K562 (cell line): ENCODE measurements at regions not wholly inside any gene's neighbourhood (a gene's known extent, or its start where the extent isn't known, plus 50 kb on each side); places are given as distances from the start of the nearest gene placed in this dataset.
A peak's percentile ranks its signal among the peaks of the same experiment; 100 is the strongest.
"Not testable (repeated sequence)": the region's sequence is repeated elsewhere in the genome, so short reads cannot be mapped to it uniquely, and the experiment has no call there.

Experiments used
- ATAC-seq: fragments of 200-7000 bp; cut with Tn5 transposase; 3 replicates; pipeline ENCODE4 v1.9.1; 2020; ENCODE audit warnings: moderate library complexity
- BruUV-seq: library from RNA; stranded (reverse); fragments of 400-500 nt; replicated peaks from 2 replicates; lab custom pipeline; 2021; lab: Mats Ljungman, UMichigan
- CTCF ChIA-PET: fragments of 300-600 bp; formaldehyde crosslinking; extraction: SDS; loops from one replicate; lab custom pipeline; 2021; ENCODE audit warnings: low intra/inter-chr PET ratio; lab: Yijun Ruan, JAX
- POLR2A ChIA-PET: fragments of 300-600, 350-650 bp; sonication (Branson Sonifier 250); formaldehyde crosslinking; extraction: SDS; loops from one replicate; lab custom pipeline; 2021; ENCODE audit warnings: antibody characterized with exemption, inconsistent platforms; lab: Yijun Ruan, JAX
- DNase-seq, 4 experiments: peaks; one replicate each; pipeline versions ENCODE4 v3.0.0 to v3.0.0-alpha.2; 2011 to 2018; ENCODE audit warnings: low spot score in 3 of 4, mixed read lengths in 3 of 4; ENCODE audit errors: extremely low read depth in 1 of 4
- FAIRE-seq: peaks from 2 replicates; lab custom pipeline; 2011; peaks lifted over from hg19 to GRCh38; lab: Jason Lieb, UNC
- H2AFZ ChIP-seq: 2 replicates; pipeline ENCODE4 v1.6.0; 2011; ENCODE audit warnings: low read depth, low read length, control low read depth, inconsistent platforms
- H3K27ac ChIP-seq: fragments of 200-600 bp; 3 replicates; pipeline ENCODE4 v1.8.0; 2011; ENCODE audit warnings: low read depth, mild to moderate bottlenecking, control low read depth, inconsistent platforms, low read length, moderate library complexity, mixed read lengths; ENCODE audit errors: extremely low read depth
- H3K27me3 ChIP-seq, 2 experiments: fragments of 300-600 bp in 1 of 2; 2 replicates in 1 of 2; 3 replicates in 1 of 2; pipeline versions ENCODE4 v1.6.0 to v1.8.0; 2011; ENCODE audit warnings: inconsistent platforms in 2 of 2, low read length in 2 of 2, mild to moderate bottlenecking in 1 of 2, mixed read lengths in 1 of 2, moderate library complexity in 1 of 2; ENCODE audit not compliant: control insufficient read depth in 2 of 2, insufficient read depth in 2 of 2
- H3K36me3 ChIP-seq: fragments of 300-600 bp; 3 replicates; pipeline ENCODE4 v1.8.0; 2011; ENCODE audit warnings: mild to moderate bottlenecking, low read length, inconsistent platforms; ENCODE audit not compliant: control insufficient read depth, insufficient read depth
- H3K4me1 ChIP-seq, 2 experiments: fragments of 200-600 bp in 1 of 2; replicated peaks in 1 of 2; 2 replicates in 1 of 2; 3 replicates in 1 of 2; pipeline versions ENCODE4 v1.5.1 to v1.8.0; 2011; ENCODE audit warnings: inconsistent platforms in 2 of 2, low read length in 2 of 2, mild to moderate bottlenecking in 1 of 2, mixed read lengths in 1 of 2, moderate library complexity in 1 of 2; ENCODE audit not compliant: control insufficient read depth in 2 of 2, insufficient read depth in 2 of 2
- H3K4me2 ChIP-seq: 2 replicates; pipeline ENCODE4 v1.6.1; 2011; ENCODE audit warnings: low read length, control low read depth, inconsistent platforms, mixed read lengths; ENCODE audit not compliant: insufficient read depth
- H3K4me3 ChIP-seq: fragments of 200-600 bp; sonication (generic), shearing (Covaris generic); 2 replicates; pipeline ENCODE4 v1.5.1; 2016; ENCODE audit warnings: control low read depth, inconsistent platforms
- H3K79me2 ChIP-seq: fragments of 200-600 bp; 3 replicates; pipeline ENCODE4 v1.8.0; 2011; ENCODE audit warnings: low read length, inconsistent platforms; ENCODE audit not compliant: control insufficient read depth, insufficient read depth
- H3K9ac ChIP-seq, 2 experiments: 2 replicates each; pipeline versions ENCODE4 v1.6.0 to v1.6.1; 2011; ENCODE audit warnings: low read depth in 2 of 2, low read length in 2 of 2, control low read depth in 1 of 2, inconsistent platforms in 1 of 2, mild to moderate bottlenecking in 1 of 2, mixed read lengths in 1 of 2; ENCODE audit not compliant: insufficient read depth in 1 of 2
- H3K9me1 ChIP-seq: one replicate; pipeline ENCODE4 v1.6.0; 2011; ENCODE audit warnings: inconsistent platforms, mild to moderate bottlenecking, low read length, moderate library complexity; ENCODE audit not compliant: control insufficient read depth, insufficient read depth
- H3K9me3 ChIP-seq: replicated peaks from 2 replicates; pipeline ENCODE4 v1.5.1; 2011; ENCODE audit warnings: low read depth, low read length, inconsistent platforms; ENCODE audit not compliant: control insufficient read depth, insufficient read depth
- H4K20me1 ChIP-seq: replicated peaks from 2 replicates; pipeline ENCODE4 v1.6.1; 2011; ENCODE audit warnings: low read length, inconsistent platforms, mixed read lengths; ENCODE audit not compliant: control insufficient read depth, insufficient read depth
- WGBS: fragments of 100-300 bp; shearing (Covaris generic); methylation state at CpG from one replicate; pipeline ENCODE4 v1.1.6; 2016; ENCODE audit warnings: low coverage, mixed read lengths; ENCODE audit not compliant: insufficient coverage; ENCODE audit errors: missing lambda C conversion rate; 5-methylcytosine and 5-hydroxymethylcytosine counted together
- in situ Hi-C: fragments of 300-500 bp; cut with MboI; formaldehyde crosslinking; loops from 4 replicates; pipeline ENCODE4 v1.15.0; 2018; ENCODE audit warnings: inconsistent platforms, mixed read lengths
- intact Hi-C: fragments of 100-400 bp; cut with micrococcal nuclease; formaldehyde crosslinking; loops from 2 replicates; pipeline ENCODE4 v1.14.2; 2022

DNA sequence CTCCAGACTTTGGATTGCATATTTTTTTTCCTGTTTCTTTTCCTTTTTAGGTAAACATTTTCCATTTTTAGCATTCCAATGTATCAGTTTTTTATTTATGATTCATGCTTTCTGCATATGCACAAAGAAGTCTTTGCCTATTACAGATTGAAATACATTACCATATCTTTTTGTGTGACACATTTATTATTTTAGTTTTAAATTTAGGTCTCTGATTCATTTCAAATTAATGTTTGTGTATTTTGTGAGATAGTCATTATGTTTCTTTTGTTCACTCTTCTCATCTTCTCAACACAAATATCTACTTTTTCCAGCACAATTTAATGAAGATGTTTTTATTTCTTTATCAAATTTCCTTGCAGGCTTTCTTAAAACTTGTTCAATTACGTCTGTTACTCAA, 838.0 kb upstream of the CDH18 start:
- H2AFZ ChIP-seq, H3K27ac ChIP-seq, H3K4me1 ChIP-seq, H3K4me3 ChIP-seq, H3K36me3 ChIP-seq, DNase-seq, H3K4me2 ChIP-seq, in situ Hi-C loops, H4K20me1 ChIP-seq, H3K27me3 ChIP-seq, H3K9ac ChIP-seq, intact Hi-C loops, POLR2A ChIA-PET, H3K9me3 ChIP-seq, CTCF ChIA-PET, ATAC-seq, H3K79me2 ChIP-seq, BruUV-seq, FAIRE-seq, H3K9me1 ChIP-seq: not testable (repeated sequence)
- WGBS, result 0% methylated on average over 1 of the region's 1 CpG

- H3K9me1 ChIP-seq, H2AFZ ChIP-seq, H3K4me3 ChIP-seq, FAIRE-seq, intact Hi-C loops, BruUV-seq, H3K27me3 ChIP-seq, CTCF ChIA-PET, in situ Hi-C loops, H3K79me2 ChIP-seq, ATAC-seq, POLR2A ChIA-PET, H3K36me3 ChIP-seq, H3K4me2 ChIP-seq, H3K9ac ChIP-seq, H3K27ac ChIP-seq, H4K20me1 ChIP-seq, H3K9me3 ChIP-seq, H3K4me1 ChIP-seq, DNase-seq: not testable (repeated sequence)
- WGBS, result 0% methylated on average over 1 of the region's 1 CpG
Observed at GRCh38 chr5:20797216-20797615, 809.2 kb upstream of the CDH18 start.

- POLR2A ChIA-PET, H3K9ac ChIP-seq, H3K9me3 ChIP-seq, BruUV-seq, H4K20me1 ChIP-seq, H3K4me1 ChIP-seq, intact Hi-C loops, H2AFZ ChIP-seq, H3K9me1 ChIP-seq, H3K27me3 ChIP-seq, H3K79me2 ChIP-seq, H3K36me3 ChIP-seq, DNase-seq, H3K4me3 ChIP-seq, CTCF ChIA-PET, ATAC-seq, H3K27ac ChIP-seq, in situ Hi-C loops, H3K4me2 ChIP-seq: not testable (repeated sequence)
- WGBS, result 0% methylated on average over 2 of the region's 5 CpGs
- peak; percentile 77 for FAIRE-seq
Observed at GRCh38 chr5:20784755-20785154, 796.8 kb upstream of the CDH18 start.

- H3K27me3 ChIP-seq, intact Hi-C loops, in situ Hi-C loops, H3K36me3 ChIP-seq, H3K9me1 ChIP-seq, H3K4me3 ChIP-seq, POLR2A ChIA-PET, H3K4me1 ChIP-seq, CTCF ChIA-PET, H3K4me2 ChIP-seq, H3K9ac ChIP-seq, H4K20me1 ChIP-seq, H3K27ac ChIP-seq, H2AFZ ChIP-seq, DNase-seq, H3K9me3 ChIP-seq, H3K79me2 ChIP-seq, BruUV-seq: not testable (repeated sequence)
- 4% methylated on average over 2 of the region's 2 CpGs for WGBS
- peak; percentile 55; the same call in 2 of the 3 replicates for ATAC-seq
- FAIRE-seq, result peak; percentile 77
Observed at GRCh38 chr5:20783484-20783883, 795.5 kb upstream of the CDH18 start.
